ENCODE measurements at regions not wholly inside any gene's neighbourhood (a gene's known extent, or its start where the extent isn't known, plus 50 kb on each side); places are given as distances from the start of the nearest gene placed in this dataset.

DNA sequence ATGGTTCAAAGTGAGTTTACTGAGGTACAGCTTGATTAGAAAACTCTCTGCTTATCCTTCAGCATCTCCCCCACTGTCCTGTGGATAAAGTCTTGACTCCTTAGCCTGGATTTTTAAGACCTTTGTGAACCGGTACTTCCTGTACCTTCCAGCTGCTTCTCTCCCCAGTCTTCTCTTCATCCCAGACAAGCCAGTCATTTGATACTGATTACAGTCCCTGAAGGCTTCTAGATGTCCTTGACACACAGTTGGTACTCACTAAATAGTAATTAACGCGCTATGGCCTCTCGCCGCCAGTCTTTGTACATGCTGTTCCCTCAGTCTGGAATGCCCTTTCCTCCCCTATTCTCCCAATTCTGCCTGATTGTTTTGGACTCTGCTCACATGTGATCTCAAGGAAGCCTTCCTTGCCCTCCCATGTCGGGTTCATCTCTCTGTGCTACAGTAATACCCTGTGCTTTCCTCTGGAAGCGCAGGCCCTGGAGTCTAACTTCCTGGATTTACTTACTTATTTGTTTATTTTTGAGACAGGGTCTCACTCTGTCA is 50.6 kb upstream of the PTGR2 start:
- Histone ChIP-seq H3K27me3 (ENCODE audit: control insufficient read depth, insufficient read depth, low read length) (no peaks in the 10 kb centered on the region), H3K36me3 (replicated peaks; ENCODE audit: control insufficient read depth, insufficient read depth, low read length) (no peaks in the 10 kb centered on the region), H3K4me3 (ENCODE audit: insufficient read depth, low read depth, low read length) (no peak overlapping the region)
- DNase-seq = no peak

DNA sequence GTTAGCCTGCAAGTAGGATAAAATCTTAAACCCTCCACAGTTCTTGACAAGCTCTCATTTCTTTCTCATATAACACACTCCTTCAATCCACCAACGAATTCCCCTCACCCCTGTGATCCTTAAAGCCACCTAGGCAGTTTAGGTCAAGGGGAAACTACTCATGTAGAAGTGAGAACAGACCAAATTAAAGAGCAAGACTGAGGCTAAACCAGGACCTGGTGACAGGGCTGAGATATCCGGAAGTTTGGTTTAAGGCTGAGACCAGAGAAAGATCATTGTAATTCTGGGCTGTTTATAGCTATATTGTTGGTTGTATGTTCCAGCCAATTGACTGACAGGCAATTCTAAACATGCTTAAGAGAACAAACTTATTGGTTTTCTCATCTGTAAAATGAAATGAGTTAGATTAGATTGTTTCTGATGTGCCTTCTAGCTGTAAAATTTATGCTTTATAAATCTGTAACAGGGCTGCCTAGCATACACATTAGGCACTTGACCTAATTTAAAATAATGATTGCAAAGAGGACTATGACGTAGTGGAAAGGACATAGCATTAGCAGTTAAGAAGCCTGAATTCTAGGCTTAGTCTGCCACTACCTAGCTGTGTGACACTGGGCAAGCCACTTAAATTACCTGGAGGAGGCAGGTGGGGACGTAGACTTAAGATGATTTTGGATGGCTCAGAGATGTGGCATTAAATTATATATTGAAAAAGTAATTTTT is 53.9 kb upstream of the PTGR2 start:
- no peaks in the 10 kb centered on the region for H3K36me3 ChIP-seq (replicated peaks; ENCODE audit: control insufficient read depth, insufficient read depth, low read length)
- no peaks in the 10 kb centered on the region for H3K27me3 ChIP-seq (ENCODE audit: control insufficient read depth, insufficient read depth, low read length)
- DNase-seq = no peak
- no peak overlapping the region for H3K4me3 ChIP-seq (ENCODE audit: insufficient read depth, low read depth, low read length)

DNA sequence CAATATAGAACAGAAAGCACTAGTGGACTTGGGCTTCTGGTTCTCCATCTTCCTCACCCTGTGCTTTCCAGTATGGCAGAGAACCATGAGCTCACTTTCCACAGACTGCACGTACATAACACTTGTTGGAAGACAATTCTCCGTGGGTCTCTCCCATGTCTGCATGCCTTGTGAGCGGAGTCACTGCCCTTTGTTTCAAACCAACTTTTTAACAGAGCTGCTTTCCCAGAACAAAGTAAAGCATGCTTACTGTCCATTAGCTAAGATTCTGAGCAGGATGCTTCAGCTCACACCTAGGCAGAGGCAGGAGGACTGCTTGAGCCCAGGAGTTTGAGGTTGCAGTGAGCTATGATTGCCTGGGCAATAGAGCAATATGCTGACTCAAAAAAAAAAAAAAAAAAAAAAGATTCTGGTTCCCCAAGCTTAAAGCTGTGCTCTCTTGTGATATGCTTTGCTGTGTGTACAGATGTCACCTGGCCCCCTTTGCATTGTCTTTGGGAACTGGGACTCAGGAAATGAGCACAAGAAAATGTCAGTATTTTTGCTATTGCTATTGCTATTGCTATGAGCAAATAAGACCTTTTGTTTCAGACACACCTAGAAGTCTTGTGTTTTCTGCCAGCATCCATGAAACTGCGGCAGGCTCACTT is 54.6 kb upstream of the PTGR2 start:
- H3K36me3 ChIP-seq (replicated peaks; ENCODE audit: control insufficient read depth, insufficient read depth, low read length) = no peaks in the 10 kb centered on the region
- no peak for DNase-seq
- H3K27me3 ChIP-seq (ENCODE audit: control insufficient read depth, insufficient read depth, low read length) = no peaks in the 10 kb centered on the region
- H3K4me3 ChIP-seq (ENCODE audit: insufficient read depth, low read depth, low read length) = no peak overlapping the region

DNA sequence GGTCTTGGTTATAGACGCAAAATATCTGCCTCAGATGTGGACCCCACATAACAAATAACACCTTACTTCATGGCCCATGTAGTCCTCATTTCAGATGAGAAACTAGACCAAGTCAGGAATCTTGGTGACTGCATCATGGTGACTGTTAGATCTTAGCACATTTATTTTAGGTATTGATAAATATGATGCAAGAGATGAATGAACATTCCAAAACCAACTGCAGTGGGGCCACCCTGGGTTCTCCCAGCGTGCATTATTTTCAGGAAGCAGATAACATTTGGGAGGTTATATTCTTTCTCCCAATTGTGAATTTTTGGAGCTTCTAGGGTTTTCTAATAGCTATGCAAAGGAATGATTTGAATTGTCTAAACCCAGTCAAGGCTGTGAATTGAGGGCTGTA is 55.2 kb upstream of the PTGR2 start:
- DNase-seq = no peak
- Histone ChIP-seq H3K4me3 (ENCODE audit: insufficient read depth, low read depth, low read length) (no peak overlapping the region), H3K27me3 (ENCODE audit: control insufficient read depth, insufficient read depth, low read length) (no peaks in the 10 kb centered on the region), H3K36me3 (replicated peaks; ENCODE audit: control insufficient read depth, insufficient read depth, low read length) (no peaks in the 10 kb centered on the region)

DNA sequence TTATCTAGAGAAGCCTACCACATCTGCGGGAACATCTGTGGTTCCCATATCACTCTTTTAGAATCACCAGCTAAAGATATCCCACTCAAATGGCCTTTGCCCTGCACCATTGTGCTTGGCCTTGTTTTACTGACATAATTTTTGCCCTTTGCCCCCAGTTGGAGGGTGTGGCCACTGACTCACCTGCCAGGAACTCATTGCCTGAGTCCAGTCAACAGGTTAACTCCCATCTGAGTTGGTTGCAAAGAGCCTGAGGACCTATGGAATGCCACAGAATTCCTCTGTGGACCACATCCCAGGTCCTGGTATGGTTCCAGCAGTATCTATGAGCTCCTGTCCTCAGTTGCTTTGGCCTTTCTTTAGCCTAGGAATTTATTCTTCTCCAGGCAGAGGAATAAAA is 55.7 kb upstream of the PTGR2 start:
- no peaks in the 10 kb centered on the region for H3K27me3 ChIP-seq (ENCODE audit: control insufficient read depth, insufficient read depth, low read length)
- no peaks in the 10 kb centered on the region for H3K36me3 ChIP-seq (replicated peaks; ENCODE audit: control insufficient read depth, insufficient read depth, low read length)
- no peak for DNase-seq
- no peak overlapping the region for H3K4me3 ChIP-seq (ENCODE audit: insufficient read depth, low read depth, low read length)

DNA sequence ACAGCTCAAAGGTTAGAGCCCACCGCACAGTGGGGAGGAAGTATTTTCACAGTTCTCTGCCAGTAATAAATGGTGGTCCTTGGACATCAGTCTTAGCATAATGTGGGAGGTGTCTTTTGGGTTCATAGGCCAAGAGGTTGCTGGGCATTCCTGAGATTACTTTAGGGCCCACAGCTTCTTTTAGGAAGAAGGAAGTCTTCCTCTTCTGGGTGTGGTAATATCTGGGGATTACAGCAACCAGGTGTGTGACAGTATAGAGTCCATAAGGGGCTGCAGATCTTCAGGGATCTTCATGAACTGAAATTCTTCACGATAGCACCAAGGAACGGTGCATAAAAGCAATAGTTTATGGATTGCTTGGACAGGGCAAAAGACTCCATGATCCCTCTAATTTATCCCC is 56.2 kb upstream of the PTGR2 start:
- Histone ChIP-seq H3K27me3 (ENCODE audit: control insufficient read depth, insufficient read depth, low read length) (no peaks in the 10 kb centered on the region), H3K36me3 (replicated peaks; ENCODE audit: control insufficient read depth, insufficient read depth, low read length) (no peaks in the 10 kb centered on the region), H3K4me3 (ENCODE audit: insufficient read depth, low read depth, low read length) (no peak overlapping the region)
- DNase-seq = no peak

DNA sequence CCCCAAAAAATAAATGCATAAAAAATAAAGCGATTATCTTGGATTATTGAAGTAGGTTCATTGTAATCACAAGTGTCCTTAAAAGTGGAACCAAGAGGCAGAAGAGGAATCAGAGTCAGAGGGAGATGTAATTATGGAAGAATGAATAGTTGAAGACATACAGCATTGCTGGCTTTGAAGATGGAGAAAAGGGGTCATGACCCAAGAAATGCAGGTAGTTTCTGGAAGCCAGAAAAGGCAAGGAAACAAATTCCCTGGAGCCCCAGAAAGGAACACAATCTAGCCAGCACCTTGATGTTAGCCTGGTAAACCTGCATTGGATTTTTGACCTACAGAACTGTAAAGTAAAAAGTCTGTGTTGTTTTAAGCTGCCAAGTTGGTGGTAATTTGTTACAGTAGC is 57.5 kb upstream of the PTGR2 start:
- Histone ChIP-seq H3K27me3 (ENCODE audit: control insufficient read depth, insufficient read depth, low read length) (no peaks in the 10 kb centered on the region), H3K36me3 (replicated peaks; ENCODE audit: control insufficient read depth, insufficient read depth, low read length) (no peaks in the 10 kb centered on the region), H3K4me3 (ENCODE audit: insufficient read depth, low read depth, low read length) (no peak overlapping the region)
- DNase-seq = no peak

DNA sequence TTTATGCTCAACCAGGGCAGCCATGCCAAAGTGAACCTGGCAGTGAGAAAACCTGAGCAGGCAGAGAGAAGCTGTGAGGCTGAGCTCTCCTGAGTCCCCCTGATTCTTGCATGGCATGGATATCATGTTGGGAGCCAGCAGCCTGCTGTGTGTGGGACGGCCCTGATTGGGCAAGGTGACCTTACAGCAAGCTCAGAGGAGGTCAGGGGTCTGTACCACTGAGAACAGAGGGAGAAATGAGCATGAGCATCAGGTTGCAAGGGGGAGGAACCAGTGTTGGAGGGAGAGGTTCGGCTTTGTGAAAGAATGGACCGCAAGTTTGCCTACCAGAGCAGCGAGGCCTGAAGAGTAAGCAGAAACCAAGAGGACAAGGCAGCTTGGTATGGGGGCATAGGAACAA is 59.1 kb upstream of the PTGR2 start:
- Histone ChIP-seq H3K36me3 (replicated peaks; ENCODE audit: control insufficient read depth, insufficient read depth, low read length) (no peaks in the 10 kb centered on the region), H3K4me3 (ENCODE audit: insufficient read depth, low read depth, low read length) (no peak overlapping the region), H3K27me3 (ENCODE audit: control insufficient read depth, insufficient read depth, low read length) (peaks cover 11% of the 10 kb centered on the region)
- peak; percentile 50 for DNase-seq

DNA sequence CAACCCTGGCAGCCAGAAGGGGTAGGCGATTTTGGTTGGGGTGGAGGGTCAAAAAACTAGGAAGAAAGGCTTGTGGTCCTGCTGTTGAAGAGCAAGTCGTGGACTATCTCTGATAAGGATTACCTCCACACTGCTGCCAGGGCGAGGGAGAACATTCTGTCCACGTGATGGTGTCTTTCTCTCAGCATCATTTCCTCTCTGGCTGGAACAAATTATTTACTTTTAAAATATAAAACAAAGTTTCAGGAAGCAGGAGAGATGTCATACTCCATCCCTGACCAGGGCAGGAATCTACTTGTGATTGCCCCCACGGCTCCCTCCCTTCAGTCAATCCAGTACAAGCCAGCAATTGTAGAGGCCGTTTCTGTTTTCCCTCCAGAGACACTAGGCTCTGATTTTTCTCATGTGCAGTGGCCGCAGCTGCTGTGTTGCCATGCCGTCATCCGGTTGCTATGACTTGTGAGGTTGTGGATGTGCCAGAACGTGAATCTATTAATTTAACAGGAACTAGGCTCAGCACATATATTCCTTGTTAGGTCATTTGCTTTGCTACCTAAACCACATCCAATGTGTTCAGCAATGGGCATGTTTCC is 61.5 kb upstream of the PTGR2 start:
- no peak overlapping the region for H3K4me3 ChIP-seq (ENCODE audit: insufficient read depth, low read depth, low read length)
- no peak for DNase-seq
- H3K27me3 ChIP-seq (ENCODE audit: control insufficient read depth, insufficient read depth, low read length) = peaks cover 21% of the 10 kb centered on the region
- H3K36me3 ChIP-seq (replicated peaks; ENCODE audit: control insufficient read depth, insufficient read depth, low read length) = no peaks in the 10 kb centered on the region

DNA sequence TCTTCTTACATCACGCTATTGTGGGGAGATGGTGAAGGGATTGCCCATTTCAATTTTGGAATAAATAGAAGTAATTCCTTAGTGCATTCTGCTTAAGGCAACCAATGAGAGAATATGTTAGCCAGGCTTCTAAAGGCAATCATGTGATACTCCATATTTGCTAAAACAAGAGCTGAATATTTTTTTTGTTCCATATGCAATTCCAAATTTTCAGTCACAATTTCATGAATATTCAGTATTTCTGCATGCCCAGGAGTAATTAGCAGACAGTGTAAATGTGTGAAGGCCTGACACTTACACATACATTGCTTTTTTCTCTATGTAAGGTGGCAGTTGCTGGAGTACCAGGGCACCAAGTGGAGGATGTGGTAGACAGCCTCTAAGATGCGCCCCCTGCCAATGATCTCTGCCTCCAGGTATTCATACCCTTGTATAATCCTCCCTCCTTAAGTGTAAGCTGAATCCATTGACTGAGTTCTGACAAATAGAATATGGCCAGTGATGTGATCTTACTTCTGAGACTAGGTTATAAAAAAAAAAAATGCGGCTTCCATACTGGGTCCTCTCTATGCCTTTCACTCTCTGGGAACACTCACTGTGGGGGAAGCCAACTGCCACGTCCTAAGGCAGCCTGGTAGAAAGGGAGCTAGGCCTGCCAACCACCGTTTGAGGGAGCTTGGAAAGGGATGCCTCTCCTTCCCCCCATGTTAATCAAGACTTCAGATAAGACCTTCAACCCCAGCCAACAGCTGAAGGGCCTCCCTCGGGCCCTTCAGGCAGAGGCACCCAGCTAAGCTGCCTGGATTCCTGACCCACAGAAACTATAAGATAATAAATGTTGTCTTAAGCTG is 62.7 kb upstream of the PTGR2 start:
- no peak overlapping the region for H3K4me3 ChIP-seq (ENCODE audit: insufficient read depth, low read depth, low read length)
- no peak for DNase-seq
- H3K27me3 ChIP-seq (ENCODE audit: control insufficient read depth, insufficient read depth, low read length) = peaks cover 23% of the 10 kb centered on the region
- no peaks in the 10 kb centered on the region for H3K36me3 ChIP-seq (replicated peaks; ENCODE audit: control insufficient read depth, insufficient read depth, low read length)

DNA sequence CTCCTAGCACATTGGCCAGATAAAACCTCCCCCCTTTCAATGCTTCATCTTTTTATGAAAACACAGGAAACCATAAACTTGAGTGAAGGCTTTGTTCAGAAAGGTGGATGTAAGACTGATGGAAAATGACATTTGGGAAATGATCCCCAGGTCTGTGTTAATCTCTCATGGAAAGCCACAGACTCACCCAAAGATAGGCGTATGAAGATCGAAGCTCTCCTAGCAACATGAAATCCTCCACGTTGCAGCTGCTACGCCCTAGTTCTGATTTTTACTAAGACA is 63.4 kb upstream of the PTGR2 start:
- no peak for DNase-seq
- Histone ChIP-seq H3K27me3 (ENCODE audit: control insufficient read depth, insufficient read depth, low read length) (peaks cover 23% of the 10 kb centered on the region), H3K36me3 (replicated peaks; ENCODE audit: control insufficient read depth, insufficient read depth, low read length) (no peaks in the 10 kb centered on the region), H3K4me3 (ENCODE audit: insufficient read depth, low read depth, low read length) (no peak overlapping the region)

DNA sequence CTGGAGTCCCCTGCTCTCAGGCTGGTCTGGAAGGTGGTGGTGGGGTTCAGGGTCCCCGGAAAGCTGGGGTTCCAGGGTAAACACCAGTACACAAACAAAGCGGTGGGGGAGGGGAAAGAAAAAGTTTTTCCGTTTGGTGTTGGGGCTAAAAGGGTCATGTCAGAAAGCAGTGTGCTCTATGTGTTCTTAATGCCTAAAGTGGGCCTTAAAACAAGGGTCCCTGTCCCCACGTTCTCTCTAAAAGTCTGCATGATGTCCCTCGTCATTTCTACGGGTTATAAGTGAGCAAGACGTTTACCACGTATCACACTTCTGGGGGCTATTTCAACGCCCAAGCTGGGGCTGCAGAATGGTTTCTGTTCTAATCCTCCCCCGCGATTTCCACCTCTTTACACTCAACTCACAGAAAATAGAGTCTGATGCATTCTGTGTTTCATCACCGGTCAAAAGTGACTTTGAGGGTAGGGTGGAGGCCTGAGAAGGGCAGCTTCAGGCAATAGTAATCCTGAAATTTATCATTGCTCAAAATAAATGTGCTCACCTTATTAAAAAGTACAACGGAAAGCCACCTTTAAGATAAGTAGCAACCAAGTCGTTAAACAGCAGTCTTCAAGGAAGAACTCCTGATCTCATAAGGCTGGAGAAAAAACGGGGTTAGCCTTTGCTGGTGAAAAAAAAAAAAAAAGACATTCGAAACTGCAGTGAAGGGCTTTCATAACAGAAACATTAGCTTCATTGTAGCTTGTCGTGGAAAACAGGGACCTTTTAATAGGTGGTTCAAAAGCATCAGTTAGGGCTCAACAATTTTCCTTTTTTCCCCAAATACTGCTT is 63.9 kb upstream of the PTGR2 start:
- peaks cover 23% of the 10 kb centered on the region for H3K27me3 ChIP-seq (ENCODE audit: control insufficient read depth, insufficient read depth, low read length)
- no peaks in the 10 kb centered on the region for H3K36me3 ChIP-seq (replicated peaks; ENCODE audit: control insufficient read depth, insufficient read depth, low read length)
- DNase-seq = no peak
- H3K4me3 ChIP-seq (ENCODE audit: insufficient read depth, low read depth, low read length) = peak overlapping the region; percentile 67

DNA sequence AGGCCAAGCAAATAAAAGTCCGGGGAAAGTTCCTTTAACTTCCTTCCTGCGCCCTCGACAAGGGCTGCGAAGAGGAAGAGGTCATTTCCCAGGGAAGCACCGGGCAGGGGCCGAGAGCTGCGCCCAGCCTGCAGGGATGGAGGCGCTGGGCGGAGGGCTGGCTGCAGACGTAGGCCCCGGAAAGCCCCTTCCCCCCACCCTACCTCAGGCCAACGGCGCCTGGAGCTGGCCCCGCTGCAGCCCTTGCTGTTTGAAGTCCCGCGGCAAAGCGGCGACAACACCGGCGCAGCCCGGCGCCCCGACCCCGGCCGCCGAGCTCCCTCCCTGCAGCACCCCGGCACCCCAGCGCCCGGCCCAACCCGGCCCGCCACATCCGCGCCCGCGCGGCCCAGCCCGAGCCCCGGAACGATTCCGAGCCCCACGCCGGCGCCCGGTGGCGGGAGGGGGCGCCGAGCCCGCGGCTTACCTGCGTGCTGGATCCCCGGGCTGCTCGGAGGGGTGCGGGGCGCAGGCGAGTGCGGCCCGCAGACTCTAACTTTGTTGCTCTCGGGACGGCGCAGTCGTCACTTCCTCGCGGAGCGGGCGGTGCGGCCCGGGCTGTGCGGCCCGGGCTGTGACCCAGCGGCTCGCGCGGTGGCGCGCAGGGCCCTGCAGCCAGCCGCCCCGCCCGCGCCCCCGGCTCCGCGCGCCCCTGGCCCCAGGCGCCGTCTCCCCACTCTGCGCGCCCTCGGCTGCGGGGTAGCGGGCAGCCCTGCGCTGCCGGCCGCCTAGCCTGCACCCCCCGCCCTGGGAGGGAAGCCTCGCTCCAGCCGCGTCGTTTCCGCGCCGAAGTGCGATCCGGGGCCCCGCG is 64.8 kb upstream of the PTGR2 start:
- H3K4me3 ChIP-seq (ENCODE audit: insufficient read depth, low read depth, low read length) = peak overlapping the region; percentile 67
- H3K27me3 ChIP-seq (ENCODE audit: control insufficient read depth, insufficient read depth, low read length) = peaks cover 23% of the 10 kb centered on the region
- DNase-seq = peak; percentile 86
- no peaks in the 10 kb centered on the region for H3K36me3 ChIP-seq (replicated peaks; ENCODE audit: control insufficient read depth, insufficient read depth, low read length)

Measured in H7 (cell line).